Ovary (tissue), 3 donors: ENCODE measurements at regions not wholly inside any gene's neighbourhood (a gene's known extent, or its start where the extent isn't known, plus 50 kb on each side); places are given as distances from the start of the nearest gene placed in this dataset.

Experiments used
- CTCF ChIP-seq, 3 donors: fragments of 450-650 bp in 2 of 3; fragments of 200-600 bp in 1 of 3; IDR thresholded peaks; one replicate each; pipeline versions ENCODE4 v1.5.1 to v1.8.0; 2016 to 2022; ENCODE audit warnings: antibody characterized with exemption in 3 of 3, mild to moderate bottlenecking in 1 of 3
- POLR2A ChIP-seq: fragments of 450-650 bp; IDR thresholded peaks from one replicate; pipeline ENCODE4 v1.6.1; 2017; ENCODE audit warnings: antibody characterized with exemption, mild to moderate bottlenecking, moderate library complexity
- donor health status: DM: no; HTN: no; CAD: no.

DNA sequence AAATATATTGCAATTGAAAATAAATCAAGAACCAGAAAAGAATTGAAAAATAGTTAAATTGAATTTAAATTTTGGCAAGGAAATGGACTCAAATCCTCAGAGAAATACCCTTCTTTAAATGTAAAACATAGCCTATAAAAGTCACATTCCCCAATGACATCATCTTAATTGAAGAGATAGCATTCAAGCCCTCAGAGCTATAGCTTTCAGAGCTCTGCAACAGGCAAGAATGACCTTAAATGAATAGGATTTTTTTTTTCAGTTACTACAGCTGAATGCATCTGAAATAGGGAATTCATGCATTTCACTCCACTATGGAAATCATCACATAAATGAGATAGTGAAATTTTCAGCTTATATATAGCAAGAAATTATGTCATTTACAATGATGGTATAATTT, 1049.0 kb downstream of the OLFM4 start:
- TF ChIP-seq CTCF (IDR thresholded peaks at IDR 0.05) (no peak), POLR2A (no peak)
